GM19328 (cell line): ENCODE measurements at regions not wholly inside any gene's neighbourhood (a gene's known extent, or its start where the extent isn't known, plus 50 kb on each side); places are given as distances from the start of the nearest gene placed in this dataset.

Experiments used
- ATAC-seq: cut with Tn5 transposase; IDR thresholded peaks from one replicate; pipeline ENCODE4 v1.9.1; 2021; ENCODE audit warnings: mild to moderate bottlenecking, moderate library complexity; ENCODE audit not compliant: unreplicated experiment

DNA sequence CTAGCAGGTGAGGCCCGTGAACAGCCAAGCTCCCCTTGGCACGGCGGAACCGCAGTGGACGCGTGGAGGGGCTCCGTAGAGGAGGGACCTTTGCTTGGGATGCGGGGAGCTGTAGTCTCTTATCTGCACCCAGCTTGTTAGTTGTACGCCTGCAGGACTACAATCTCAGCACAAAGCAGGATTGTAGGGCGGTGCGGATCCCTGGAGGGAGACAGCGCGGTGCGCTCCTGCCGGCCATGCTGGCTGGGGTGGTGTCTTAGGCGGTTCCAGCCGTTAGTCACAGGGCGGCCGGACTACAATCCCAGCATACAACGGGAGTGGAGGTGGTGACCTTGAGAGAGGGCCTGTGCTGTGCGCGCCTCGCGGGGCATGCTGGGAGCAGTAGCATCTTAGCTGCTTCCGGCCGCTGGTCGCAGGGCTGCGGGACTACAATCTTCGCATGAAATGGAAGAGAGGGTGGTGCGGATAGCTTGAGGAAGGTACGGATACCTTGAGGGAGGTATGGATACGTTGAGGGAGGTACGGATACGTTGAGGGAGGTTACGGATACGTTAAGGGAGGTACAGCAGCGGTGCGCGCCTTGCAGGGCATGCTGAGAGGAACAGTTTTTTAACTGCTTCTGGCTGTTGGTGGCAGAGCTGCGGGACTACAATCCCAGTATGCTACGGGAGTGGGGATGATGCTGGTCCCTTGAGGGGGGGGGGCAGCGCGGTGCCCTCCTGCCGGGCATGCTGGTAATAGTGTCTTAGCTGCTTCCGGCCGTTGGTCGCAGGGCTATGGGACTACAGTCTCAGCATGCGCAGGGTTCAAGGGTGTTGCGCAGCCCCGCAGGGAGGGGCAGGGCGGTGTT, 1419.1 kb downstream of the UQCRFS1 start:
- peak; percentile 90 for ATAC-seq

DNA sequence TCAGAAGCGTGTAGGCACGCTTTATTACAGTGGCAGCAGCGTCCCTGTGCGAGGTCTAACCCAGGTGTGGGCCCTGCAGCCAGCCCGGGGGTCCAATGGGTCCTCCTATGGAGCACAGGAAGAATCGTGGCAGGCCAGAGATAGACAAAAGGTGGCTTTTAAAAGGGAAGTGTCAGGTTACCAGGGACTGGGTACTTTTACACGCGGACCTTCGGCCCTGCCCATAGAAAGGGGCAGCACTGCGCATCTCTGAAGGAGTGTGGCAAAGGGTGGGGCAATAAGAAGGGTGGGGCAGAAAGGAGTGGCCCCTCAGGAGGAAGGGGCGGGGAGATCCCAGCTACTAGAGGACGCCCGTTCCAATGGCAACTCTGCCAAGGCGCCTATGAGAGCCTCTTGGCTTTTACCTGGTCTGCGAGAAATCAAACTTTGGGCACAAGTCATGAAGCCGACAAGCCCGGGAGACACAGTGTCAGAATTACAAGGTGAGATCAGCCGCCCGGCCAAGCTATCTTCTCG, 1419.8 kb downstream of the UQCRFS1 start:
- ATAC-seq, result peak; percentile 69

DNA sequence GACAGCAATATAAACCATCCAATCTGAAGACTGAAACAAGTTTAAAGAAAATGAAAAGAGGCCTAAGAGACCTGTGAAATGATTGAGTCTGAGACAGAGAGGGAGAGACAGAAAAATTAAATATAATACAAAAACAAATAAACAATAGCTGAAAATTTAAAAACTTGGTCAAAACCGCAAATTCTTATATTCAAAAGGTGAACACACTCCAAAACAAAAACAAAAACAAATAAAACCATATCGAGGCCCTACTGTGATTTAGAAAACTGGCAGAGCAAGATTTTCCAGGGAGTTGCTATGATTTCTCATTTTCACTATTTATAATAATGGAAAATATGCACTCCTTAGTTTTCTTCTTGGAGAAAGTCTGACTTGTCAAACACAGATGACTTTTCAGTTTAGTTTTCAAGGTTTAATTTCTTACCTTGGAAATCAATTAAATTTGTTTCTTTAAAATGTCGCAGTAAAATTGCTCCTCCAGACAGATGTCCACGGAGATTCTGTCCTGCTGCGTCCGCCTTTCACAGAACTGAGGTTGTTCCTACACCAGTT, 1420.3 kb downstream of the UQCRFS1 start:
- ATAC-seq, result no peak

DNA sequence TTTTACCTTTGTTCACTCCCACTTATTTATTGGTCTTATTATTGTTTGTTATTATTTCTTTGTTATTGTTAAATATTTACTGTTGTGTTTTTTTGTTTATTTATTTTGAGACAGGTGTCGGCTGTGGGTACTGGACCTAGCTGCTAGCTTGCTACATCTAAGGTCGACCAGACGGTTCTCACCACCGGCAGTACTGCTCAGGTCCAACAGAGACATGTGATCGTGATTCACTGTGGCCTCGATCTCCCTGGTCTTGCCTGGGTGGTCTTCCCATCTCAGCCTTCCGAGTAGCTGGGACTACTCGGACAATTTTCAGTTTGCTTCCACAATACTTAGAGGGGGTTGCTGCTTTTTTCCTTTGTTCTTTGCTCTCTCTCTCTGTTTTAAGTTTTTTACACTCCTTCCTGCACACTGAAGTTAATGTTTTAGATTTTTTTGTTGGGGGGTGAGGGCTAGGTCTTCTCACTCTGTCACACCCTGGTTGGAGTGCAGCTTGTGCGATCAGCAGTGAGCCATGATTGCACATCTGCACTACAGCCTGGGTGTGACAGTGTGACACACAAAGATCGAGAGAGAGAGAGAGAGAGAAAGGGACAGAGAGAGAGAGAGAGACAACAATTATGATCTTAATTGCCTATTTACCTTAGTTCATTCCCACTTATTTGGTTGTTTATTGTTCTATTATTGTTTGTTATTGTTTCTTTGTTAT, 1432.4 kb downstream of the UQCRFS1 start:
- no peak for ATAC-seq

DNA sequence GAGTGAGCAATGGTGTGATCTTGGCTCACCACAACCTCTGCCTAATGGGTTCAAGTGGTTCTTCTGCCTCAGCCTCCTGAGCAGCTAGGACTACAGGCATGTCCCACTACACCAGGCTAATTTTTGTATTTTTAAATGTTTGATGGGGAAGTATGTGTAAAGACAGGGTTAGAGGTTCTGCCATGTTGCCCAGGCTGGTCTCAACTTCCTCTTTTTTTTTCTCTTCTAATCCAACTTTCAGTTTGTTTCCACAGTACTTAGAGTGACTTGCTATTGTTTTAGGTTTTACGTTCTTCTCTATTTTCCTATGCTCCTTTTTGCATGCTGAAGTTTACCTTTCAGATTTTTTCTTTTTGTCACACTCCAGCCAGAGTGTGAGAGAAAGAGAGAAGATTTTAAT, 1433.0 kb downstream of the UQCRFS1 start:
- no peak for ATAC-seq

DNA sequence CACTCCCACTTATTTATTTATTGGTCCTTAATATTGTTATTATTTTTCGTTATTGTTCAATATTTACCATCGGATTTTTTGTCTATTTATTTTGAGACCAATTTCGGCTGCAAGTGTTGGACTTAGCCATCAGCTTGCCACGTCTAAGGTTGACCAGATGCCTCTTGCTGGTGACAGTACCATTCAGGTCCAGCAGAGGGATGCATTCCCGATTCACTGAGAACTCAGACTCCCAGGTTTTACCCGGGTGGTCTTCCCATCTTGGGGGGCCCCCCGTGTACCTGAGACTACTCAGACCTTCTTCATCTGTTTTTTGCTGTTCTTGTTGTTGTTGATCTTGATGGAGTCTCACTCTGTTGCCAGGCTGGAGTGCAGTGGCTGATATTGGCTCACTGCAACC, 1435.2 kb downstream of the UQCRFS1 start:
- ATAC-seq, result no peak

DNA sequence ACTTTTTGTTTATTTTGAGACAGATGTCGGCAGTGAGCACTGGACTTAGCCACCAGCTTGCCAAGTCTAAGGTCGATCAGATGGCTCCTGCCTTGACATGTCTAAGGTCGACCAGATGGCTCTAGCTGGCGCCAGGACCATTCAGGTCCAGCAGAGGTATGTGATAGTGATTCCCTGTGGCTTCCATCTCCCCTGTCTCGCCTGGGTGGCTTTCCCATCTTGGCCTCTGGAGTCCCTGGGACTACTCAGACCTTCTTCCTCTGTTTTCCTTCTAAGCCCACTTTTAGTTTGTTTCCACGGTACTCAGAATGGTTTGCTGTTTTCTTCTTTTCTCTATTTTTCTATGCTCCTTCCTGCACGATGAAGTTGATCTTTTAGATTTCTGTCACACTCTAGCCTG, 1435.7 kb downstream of the UQCRFS1 start:
- ATAC-seq, result no peak

DNA sequence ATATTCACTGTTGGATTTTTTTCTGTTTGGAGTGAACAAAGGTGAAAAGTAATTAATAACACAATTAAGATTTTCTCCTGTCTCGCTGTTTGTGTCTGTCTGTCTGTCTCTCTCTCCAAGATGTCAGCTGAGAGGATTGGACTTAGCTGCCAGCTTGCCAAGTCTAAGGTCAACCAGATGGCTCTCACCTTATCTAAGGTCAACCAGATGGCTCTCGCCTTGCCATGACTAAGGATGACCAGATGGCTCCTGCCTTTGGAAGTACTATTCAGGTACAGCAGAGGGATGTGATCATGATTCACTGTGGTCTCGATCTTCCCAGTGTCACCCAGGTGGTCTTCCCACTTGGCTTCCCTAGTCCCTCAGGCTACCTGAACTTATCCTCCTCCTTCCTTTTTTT, 1436.4 kb downstream of the UQCRFS1 start:
- no peak for ATAC-seq

DNA sequence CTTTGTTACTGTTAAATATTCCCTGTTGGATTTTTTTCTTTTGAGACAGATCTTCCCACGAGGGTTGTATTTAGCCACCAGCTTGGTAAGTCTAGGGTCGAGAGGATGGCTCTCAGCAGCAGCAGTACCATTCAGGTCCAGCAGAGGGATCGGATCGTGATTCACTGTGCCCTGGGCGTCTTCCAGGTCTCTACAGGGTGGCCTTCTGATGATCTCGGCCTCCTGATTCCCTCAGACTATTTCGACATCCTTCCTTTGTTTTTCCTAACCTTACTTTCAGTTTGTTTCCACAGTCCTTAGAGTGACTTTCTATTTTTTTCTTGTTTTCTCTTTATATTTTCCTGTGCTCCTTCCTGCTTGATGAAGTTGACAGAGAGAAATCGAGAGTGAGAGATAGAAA, 1436.9 kb downstream of the UQCRFS1 start:
- no peak for ATAC-seq

DNA sequence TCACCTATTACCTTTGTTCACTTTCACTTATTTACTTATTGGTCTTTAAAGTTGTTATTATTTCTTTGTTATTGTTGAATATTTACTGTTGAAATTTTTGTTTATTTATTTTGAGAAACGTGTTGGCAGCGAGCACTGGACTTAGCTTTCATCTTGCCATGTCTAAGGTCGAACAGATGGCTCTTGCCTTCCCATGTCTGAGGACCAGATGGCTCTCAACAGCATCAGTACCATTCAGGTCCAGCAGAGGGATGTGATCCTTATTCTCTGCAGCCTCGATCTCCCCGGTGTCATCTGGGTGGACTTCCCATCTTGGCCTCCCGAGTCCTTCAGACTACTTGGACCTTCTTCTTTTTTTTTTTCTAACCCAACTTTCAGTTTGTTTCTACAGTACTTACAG, 1437.6 kb downstream of the UQCRFS1 start:
- ATAC-seq, result no peak

DNA sequence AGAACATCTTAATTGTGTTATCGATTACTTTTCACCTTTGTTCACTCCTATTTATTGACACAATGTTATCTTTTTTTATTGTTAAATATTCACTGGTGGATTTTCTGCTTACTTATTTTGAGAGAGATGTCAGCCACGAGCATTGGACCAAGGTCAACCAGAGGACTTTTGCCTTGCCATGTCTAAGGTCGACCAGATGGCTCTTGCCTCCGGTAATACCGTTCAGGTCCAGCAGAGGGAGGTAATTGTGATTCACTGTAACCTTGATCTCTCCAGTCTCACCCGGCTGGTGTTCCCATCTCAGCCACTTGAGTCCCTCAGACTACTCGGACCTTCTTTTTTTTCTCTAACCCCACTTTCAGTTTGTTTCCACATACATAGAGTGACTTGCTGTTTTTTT, 1438.1 kb downstream of the UQCRFS1 start:
- no peak for ATAC-seq

DNA sequence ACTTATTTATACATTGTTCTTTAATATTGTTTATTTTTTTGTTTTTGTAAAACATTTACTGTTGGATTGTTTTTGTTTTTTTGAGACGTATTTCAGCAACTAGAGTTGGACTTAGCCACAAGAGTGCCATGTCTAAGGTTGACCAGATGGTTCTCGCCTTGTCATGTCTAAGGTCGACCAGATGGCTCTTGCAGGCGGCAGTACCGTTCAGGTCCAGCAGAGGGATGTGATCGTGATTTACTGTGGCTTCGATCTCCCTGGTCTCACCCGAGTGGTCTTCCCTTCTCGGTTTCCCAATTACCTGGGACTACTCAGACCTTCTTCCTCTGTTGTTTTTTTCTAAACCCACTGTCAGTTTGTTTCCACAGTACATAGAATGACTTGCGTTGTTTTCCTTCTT, 1438.6 kb downstream of the UQCRFS1 start:
- ATAC-seq, result no peak

DNA sequence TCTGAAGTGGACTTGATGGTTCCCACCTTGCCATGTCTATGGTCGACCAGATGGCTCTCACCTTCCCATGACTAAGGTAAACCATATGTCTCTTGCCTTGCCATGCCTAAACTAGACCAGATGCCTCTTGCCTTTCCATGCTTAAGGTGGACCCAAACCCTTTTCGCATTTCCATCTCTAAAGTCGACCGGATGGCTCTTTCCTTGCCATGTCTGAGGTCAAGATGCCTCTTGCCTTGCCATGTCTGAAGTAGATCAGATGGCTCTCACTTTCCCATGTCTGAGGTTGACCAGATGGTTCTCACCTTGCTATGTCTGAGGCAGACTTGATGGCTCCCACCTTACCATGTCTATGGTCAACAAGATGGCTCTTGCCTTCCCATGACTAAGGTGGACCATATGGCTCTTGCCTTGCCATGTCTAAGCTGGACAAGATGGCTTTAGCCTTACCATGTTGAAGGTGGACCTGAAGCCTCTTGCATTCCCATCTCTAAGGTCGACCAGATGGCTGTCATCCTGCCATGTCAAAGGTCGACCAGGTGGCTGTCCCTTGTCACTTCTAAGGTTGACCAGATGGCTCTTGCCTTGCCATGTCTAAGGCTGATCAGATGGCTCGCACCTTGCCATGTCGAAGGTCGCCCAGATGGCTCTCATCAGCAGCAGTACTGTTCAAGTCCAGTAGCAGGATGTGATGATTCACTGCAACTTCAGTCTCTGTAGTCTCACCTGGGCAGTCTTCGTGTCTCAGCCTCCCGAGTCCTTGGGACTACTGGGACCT, 1439.4 kb downstream of the UQCRFS1 start:
- no peak for ATAC-seq

DNA sequence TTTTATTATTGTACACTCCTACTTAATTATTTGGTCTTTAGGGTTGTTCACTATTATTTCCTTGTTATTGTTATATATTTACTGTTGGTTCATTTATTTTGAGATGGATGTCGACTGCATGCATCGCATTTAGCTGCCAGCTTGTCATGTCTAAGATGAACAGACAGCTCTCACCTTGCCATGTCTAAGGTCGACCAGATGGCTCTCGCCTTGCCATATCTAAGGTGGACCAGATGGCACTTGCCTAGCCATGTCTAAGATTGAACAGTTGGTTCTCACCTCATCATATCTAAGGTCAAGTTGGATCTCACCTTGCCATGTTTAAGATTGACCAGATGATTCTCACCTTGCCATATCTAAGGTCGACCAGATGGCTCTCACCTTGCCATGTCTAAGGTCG, 1440.9 kb downstream of the UQCRFS1 start:
- no peak for ATAC-seq

DNA sequence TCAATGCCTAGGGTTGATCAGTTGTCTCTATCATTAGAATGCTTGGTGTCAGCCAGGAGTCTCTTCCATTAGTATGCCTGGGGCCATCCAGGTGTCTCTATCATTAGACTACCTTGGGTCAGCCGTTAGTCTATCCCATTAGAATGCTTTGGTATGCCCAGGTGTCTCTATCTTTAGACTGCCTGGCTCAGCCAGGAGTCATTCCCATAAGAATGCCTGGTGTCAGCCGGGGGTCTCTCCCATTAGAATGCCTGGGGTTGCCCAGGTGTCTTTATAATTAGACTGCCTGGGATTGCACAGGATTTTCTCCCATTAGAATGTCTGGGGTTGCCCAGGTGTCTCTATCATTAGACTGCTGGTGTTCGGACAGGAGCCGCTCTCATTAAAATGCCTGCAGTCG, 1442.9 kb downstream of the UQCRFS1 start:
- no peak for ATAC-seq

DNA sequence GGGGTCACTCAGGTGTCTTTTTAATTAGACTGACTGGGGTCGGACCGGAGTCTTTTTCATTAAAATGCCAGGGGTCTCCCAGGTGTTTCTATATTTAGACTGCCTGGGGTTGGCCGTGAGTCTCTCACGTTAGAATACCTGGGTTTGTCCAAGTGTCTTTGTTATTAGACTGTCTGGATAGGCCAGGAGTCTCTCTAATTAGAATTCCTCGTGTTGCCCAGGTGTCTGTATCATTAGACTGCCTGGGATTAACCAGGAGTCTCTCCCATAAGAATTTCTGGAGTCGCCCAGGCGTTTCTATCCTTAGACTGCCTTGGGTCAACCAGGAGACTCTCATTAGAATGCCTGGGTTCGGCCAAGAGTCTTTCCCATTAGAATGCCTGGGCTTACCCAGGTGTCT, 1445.7 kb downstream of the UQCRFS1 start:
- no peak for ATAC-seq

DNA sequence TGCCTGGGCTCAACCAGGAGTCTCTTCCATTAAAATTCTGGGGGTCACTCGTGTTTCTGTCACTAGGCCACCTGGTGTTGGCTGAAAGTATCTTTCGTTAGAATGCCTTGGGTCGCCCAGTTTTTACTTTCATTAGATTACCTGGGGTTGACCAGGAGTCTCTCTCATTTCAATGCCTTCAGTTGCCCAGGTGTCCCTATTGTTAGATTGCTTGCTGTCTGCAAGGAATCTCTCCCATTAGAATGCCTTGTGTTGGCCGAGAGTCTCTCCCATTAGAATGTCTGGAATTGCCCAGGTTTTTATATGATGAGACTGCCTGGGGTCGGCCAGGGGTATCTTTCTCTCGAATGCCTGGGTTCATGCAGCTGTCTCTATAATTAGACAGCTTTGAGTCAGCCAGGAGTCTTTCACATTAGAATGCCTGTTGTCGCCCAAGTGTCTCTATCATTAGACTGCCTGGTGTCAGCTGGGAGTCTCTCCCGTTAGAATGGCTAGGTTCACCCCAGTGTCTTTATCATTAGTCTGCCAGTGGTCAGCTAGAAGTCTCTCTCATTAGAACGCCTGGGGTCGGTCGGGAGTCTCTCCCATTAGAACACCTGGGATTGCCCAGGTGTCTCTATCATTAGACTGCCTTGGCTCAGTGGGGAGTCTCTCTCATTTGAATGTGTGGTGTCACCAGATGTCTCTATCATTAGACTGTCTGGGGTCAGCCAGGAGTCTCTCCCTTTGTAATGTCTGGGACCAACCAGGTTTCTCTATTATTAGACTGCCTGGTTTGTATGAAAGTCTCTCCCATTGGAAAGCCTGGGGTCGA, 1446.8 kb downstream of the UQCRFS1 start:
- ATAC-seq, result no peak

DNA sequence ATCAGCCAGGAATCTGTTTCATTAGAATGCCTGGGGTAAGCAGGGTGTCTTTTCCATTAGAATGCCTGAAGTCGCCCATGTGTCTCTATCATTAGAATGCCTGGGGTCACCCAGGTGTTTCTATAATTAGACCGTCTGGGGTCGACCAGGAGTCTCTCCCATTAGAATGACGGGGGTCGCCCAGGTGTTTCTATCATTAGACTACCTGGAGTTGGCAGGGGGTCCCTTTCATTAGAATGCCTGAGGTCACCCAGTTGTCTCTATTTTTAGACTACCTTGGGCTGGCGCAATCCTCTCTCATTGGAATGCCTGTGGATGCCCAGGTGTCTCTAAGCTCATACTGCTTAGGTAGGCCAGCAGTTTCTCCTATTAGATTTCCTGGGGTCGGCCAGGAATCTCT, 1447.6 kb downstream of the UQCRFS1 start:
- ATAC-seq, result no peak

DNA sequence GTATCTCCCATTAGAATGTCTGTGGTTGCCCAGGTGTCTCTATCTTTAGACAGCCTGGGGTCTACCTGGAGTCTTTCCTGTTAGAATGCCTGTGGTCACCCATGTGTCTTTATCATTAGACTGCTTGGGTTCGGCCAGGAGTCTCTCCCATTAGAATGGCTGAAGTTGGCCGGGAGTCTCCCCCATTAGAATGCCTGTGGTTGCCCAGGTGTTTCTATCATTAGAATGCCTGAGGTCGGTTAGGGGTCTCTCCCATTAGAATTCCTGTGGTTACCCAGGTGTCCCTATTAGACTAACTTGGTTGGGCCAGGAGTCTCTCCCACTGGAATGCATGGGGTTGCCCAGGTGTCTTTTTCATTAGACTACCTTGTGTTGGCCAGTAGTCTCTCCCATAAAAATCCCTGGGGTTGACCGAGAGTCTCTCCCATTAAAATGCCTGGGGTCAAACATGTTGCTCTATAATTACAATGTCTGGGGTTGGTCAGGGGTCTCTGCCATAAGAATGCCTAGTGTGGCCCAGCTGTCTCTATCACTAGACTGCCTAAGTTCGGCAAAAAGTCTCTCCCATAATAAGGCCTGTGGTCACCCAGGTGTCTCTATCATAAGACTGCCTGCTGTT, 1448.7 kb downstream of the UQCRFS1 start:
- no peak for ATAC-seq

DNA sequence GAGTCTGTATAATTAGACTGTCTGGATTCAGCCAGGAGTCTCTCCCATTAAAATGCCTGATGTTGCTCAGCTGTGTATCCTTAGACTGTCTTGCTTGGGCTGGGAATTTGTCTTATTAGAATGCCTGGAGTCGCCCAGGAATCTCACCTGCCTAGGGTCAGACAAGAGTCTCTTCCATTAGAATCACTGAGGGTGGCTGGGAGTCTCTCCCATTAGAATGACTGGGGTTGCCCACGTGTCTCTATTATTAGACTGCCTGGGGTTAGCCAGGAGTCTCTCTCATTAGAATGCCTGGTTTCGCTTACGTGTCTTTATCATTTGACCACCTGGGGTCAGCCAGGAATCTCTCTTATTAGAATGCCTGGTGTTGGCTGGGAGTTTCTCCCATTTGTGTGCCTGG, 1450.0 kb downstream of the UQCRFS1 start:
- no peak for ATAC-seq
